GM23338 (cell line): ENCODE measurements at regions not wholly inside any gene's neighbourhood (a gene's known extent, or its start where the extent isn't known, plus 50 kb on each side); places are given as distances from the start of the nearest gene placed in this dataset.
A peak's percentile ranks its signal among the peaks of the same experiment; 100 is the strongest.

Experiments used
- ATAC-seq: fragments of 200-7000 bp; cut with Tn5 transposase; 3 replicates; pipeline ENCODE4 v1.9.1; 2020
- DNase-seq: peaks from one replicate; pipeline ENCODE4 v3.0.0-alpha.2; 2015; ENCODE audit warnings: low spot score
- H2AFZ ChIP-seq: fragments of 200-600 bp; sonication (generic); 2 replicates; pipeline ENCODE4 v1.8.0; 2016; ENCODE audit warnings: antibody characterized with exemption, mild to moderate bottlenecking, moderate library complexity
- H3F3A ChIP-seq: fragments of 200-600 bp; sonication (generic); replicated peaks from 2 replicates; pipeline ENCODE4 v1.8.0; 2017; ENCODE audit warnings: antibody characterized with exemption, mixed run types, low read depth
- H3K27ac ChIP-seq: fragments of 200-600 bp; sonication (generic); 2 replicates; pipeline ENCODE4 v1.6.1; 2016; ENCODE audit warnings: low read depth
- H3K27me3 ChIP-seq: fragments of 200-600 bp; sonication (generic); 2 replicates; pipeline ENCODE4 v1.8.0; 2016; ENCODE audit warnings: mild to moderate bottlenecking, mixed run types, moderate library complexity; ENCODE audit not compliant: insufficient read depth
- H3K36me3 ChIP-seq: fragments of 200-600 bp; sonication (generic); 2 replicates; pipeline ENCODE4 v1.8.0; 2016; ENCODE audit warnings: mild to moderate bottlenecking; ENCODE audit not compliant: insufficient read depth
- H3K4me1 ChIP-seq: fragments of 200-600 bp; sonication (generic); 2 replicates; pipeline ENCODE4 v1.8.0; 2016; ENCODE audit warnings: mild to moderate bottlenecking, moderate library complexity; ENCODE audit not compliant: insufficient read depth
- H3K4me2 ChIP-seq: fragments of 200-600 bp; sonication (generic); 2 replicates; pipeline ENCODE4 v1.7.1; 2017; ENCODE audit warnings: mixed run types
- H3K4me3 ChIP-seq: fragments of 200-600 bp; sonication (generic); 2 replicates; pipeline ENCODE4 v1.6.1; 2016; ENCODE audit warnings: mixed run types
- H3K79me2 ChIP-seq: fragments of 200-600 bp; sonication (generic); replicated peaks from 2 replicates; pipeline ENCODE4 v1.8.0; 2017; ENCODE audit warnings: mild to moderate bottlenecking; ENCODE audit not compliant: insufficient read depth
- H3K9me2 ChIP-seq: fragments of 200-600 bp; sonication (generic); 2 replicates; pipeline ENCODE4 v1.8.0; 2017; ENCODE audit not compliant: insufficient read depth
- H4K20me1 ChIP-seq: fragments of 200-600 bp; sonication (generic); replicated peaks from 2 replicates; pipeline ENCODE4 v1.8.0; 2017; ENCODE audit warnings: mild to moderate bottlenecking; ENCODE audit not compliant: insufficient read depth
- H3K27ac Mint-ChIP-seq: 2 replicates; pipeline ENCODE4 v1.8.0; 2020; ENCODE audit warnings: inconsistent platforms, mild to moderate bottlenecking, moderate library complexity, mixed read lengths
- H3K27me3 Mint-ChIP-seq: 3 replicates; pipeline ENCODE4 v1.8.0; 2022; ENCODE audit warnings: low read depth, mild to moderate bottlenecking, moderate library complexity, mixed read lengths, inconsistent platforms; ENCODE audit not compliant: insufficient read depth, poor library complexity
- H3K36me3 Mint-ChIP-seq: 3 replicates; pipeline ENCODE4 v1.8.0; 2021; ENCODE audit warnings: low read depth, mild to moderate bottlenecking, inconsistent platforms, moderate library complexity, mixed read lengths
- H3K4me1 Mint-ChIP-seq: 3 replicates; pipeline ENCODE4 v1.8.0; 2020; ENCODE audit warnings: mild to moderate bottlenecking, inconsistent platforms, mixed read lengths
- H3K4me3 Mint-ChIP-seq: 3 replicates; pipeline ENCODE4 v1.8.0; 2021; ENCODE audit warnings: moderate library complexity, mild to moderate bottlenecking, inconsistent platforms, mixed read lengths
- H3K9me3 Mint-ChIP-seq: 3 replicates; pipeline ENCODE4 v1.8.0; 2020; ENCODE audit warnings: moderate library complexity, mild to moderate bottlenecking, inconsistent platforms, mixed read lengths
- EZH2 ChIP-seq: fragments of 200-600 bp; sonication (generic); IDR thresholded peaks from one replicate; pipeline ENCODE4 v1.8.0; 2017; ENCODE audit warnings: antibody characterized with exemption, mild to moderate bottlenecking, low read depth; ENCODE audit not compliant: unreplicated experiment
- NANOG ChIP-seq: IDR thresholded peaks from 2 replicates; pipeline ENCODE4 v1.6.1; 2016; ENCODE audit warnings: antibody characterized with exemption, borderline replicate concordance
- POLR2AphosphoS5 ChIP-seq: IDR thresholded peaks from 2 replicates; pipeline ENCODE4 v1.6.1; 2016; ENCODE audit warnings: antibody characterized with exemption, low read depth
- STAT1 ChIP-seq: IDR thresholded peaks from one replicate; pipeline ENCODE4 v1.6.1; 2016; ENCODE audit warnings: antibody characterized with exemption; ENCODE audit not compliant: unreplicated experiment
- ZNF331 ChIP-seq: fragments of 250-450 bp; sonication (Bioruptor Pico); IDR thresholded peaks from 2 replicates; pipeline ENCODE4 v1.5.0; 2020; ENCODE audit warnings: low read depth, mild to moderate bottlenecking, moderate library complexity
- TF ChIP-seq, protein P1 (sequence below), 2 experiments: fragments of 200-600 bp in 1 of 2; sonication (generic) in 1 of 2; conservative IDR thresholded peaks; 2 replicates each; pipeline versions ENCODE4 v1.5.1 to v1.6.1; 2016 to 2017; ENCODE audit warnings: antibody characterized with exemption in 2 of 2, low read depth in 2 of 2, mild to moderate bottlenecking in 2 of 2, moderate library complexity in 1 of 2
- TF ChIP-seq, protein P2 (sequence below): IDR thresholded peaks from 2 replicates; pipeline ENCODE4 v1.6.1; 2016; ENCODE audit warnings: antibody characterized with exemption

DNA sequence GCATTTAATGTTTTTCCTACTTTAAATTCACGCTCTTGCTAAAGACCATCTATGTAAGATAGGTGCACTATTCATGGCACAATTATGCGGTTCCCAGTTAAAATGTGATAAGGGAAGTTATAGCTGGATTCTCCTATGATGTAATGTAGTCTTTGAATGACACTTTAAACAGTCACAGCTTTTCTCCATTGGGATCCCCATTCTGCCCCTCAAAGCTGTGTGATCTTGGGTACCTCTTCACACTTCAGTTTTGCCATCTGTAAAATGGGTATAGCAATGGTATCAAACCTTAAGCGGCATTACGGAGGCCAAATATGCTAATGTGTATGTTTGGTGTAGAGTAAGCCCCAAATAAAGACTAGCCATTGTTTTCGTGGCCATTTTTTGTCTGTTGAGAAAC lies 64.7 kb upstream of the ZNF217 start:
- Mint-ChIP-seq H3K4me1 (peaks cover 46% of the 10 kb centered on the region), H3K27ac (no peak overlapping the region), H3K27me3 (no peaks in the 10 kb centered on the region), H3K9me3 (no peaks in the 10 kb centered on the region), H3K4me3 (no peak overlapping the region), H3K36me3 (no peaks in the 10 kb centered on the region)
- no peak for ATAC-seq
- no peak for DNase-seq
- Histone ChIP-seq H3F3A (no peaks in the 10 kb centered on the region; the same call in 1 of the 2 replicates), H3K9me2 (no peaks in the 10 kb centered on the region), H3K4me3 (no peak overlapping the region), H3K36me3 (no peaks in the 10 kb centered on the region), H3K27ac (peak overlapping the region; percentile 57; the same call in 1 of the 2 replicates), H3K4me2 (peak overlapping the region; percentile 41; the same call in 1 of the 2 replicates), H2AFZ (no peak overlapping the region), H3K4me1 (peaks cover 48% of the 10 kb centered on the region), H3K79me2 (no peaks in the 10 kb centered on the region), H4K20me1 (no peaks in the 10 kb centered on the region), H3K27me3 (no peaks in the 10 kb centered on the region)
- no peak for TF ChIP-seq POLR2AphosphoS5
- TF ChIP-seq EZH2 = no peak
- TF ChIP-seq, protein P1, sequence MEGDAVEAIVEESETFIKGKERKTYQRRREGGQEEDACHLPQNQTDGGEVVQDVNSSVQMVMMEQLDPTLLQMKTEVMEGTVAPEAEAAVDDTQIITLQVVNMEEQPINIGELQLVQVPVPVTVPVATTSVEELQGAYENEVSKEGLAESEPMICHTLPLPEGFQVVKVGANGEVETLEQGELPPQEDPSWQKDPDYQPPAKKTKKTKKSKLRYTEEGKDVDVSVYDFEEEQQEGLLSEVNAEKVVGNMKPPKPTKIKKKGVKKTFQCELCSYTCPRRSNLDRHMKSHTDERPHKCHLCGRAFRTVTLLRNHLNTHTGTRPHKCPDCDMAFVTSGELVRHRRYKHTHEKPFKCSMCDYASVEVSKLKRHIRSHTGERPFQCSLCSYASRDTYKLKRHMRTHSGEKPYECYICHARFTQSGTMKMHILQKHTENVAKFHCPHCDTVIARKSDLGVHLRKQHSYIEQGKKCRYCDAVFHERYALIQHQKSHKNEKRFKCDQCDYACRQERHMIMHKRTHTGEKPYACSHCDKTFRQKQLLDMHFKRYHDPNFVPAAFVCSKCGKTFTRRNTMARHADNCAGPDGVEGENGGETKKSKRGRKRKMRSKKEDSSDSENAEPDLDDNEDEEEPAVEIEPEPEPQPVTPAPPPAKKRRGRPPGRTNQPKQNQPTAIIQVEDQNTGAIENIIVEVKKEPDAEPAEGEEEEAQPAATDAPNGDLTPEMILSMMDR (conservative IDR thresholded peaks at IDR 0.05; ENCODE audit: low read depth in 2 of 2) = no peak
- TF ChIP-seq ZNF331 = no peak
- TF ChIP-seq, protein P2, sequence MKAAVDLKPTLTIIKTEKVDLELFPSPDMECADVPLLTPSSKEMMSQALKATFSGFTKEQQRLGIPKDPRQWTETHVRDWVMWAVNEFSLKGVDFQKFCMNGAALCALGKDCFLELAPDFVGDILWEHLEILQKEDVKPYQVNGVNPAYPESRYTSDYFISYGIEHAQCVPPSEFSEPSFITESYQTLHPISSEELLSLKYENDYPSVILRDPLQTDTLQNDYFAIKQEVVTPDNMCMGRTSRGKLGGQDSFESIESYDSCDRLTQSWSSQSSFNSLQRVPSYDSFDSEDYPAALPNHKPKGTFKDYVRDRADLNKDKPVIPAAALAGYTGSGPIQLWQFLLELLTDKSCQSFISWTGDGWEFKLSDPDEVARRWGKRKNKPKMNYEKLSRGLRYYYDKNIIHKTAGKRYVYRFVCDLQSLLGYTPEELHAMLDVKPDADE = no peak
- no peak for TF ChIP-seq STAT1

DNA sequence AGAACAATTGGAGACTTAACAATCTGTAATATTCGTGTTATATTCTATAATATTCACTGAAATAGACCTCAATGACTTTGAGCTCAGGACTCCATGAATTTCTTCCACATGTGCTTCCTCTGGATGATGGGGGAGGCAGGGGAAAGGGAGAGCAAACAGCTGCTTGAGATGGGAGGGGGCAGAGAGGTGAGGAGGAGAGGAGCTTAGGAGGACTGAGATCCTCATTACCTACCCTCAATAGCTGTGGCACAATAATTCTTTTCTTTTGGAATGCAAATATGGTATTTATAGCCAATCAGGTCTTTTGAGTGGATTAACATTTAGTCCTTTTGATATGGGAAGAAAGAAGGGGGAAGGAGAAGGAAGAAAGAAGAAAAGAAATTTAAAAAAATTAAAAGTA lies 64.1 kb upstream of the ZNF217 start:
- Histone ChIP-seq H3K79me2 (no peaks in the 10 kb centered on the region), H3K9me2 (no peaks in the 10 kb centered on the region), H4K20me1 (no peaks in the 10 kb centered on the region), H3F3A (no peaks in the 10 kb centered on the region; the same call in 1 of the 2 replicates), H3K4me2 (peak overlapping the region; percentile 41), H3K4me1 (peaks cover 48% of the 10 kb centered on the region), H3K27me3 (no peaks in the 10 kb centered on the region), H3K27ac (peak overlapping the region; percentile 57; the same call in 1 of the 2 replicates), H2AFZ (peak overlapping the region; percentile 4; the same call in 1 of the 2 replicates), H3K36me3 (no peaks in the 10 kb centered on the region), H3K4me3 (no peak overlapping the region; the same call in 1 of the 2 replicates)
- Mint-ChIP-seq H3K36me3 (no peaks in the 10 kb centered on the region), H3K4me3 (no peak overlapping the region), H3K27ac (peak overlapping the region; percentile 10), H3K27me3 (no peaks in the 10 kb centered on the region), H3K4me1 (peaks cover 52% of the 10 kb centered on the region), H3K9me3 (no peaks in the 10 kb centered on the region)
- TF ChIP-seq NANOG = peak; percentile 67; the same call in 1 of the 2 replicates
- TF ChIP-seq, protein P1 (conservative IDR thresholded peaks at IDR 0.05; ENCODE audit: low read depth in 2 of 2) = no peak
- ATAC-seq (peak; percentile 75), DNase-seq (peak; percentile 48)
